ENCODE measurements at regions not wholly inside any gene's neighbourhood (a gene's known extent, or its start where the extent isn't known, plus 50 kb on each side); places are given as distances from the start of the nearest gene placed in this dataset.

GRCh38 chr3:109944836-109945235 lies 607.5 kb upstream of the DPPA4 start:
- POLR2A ChIA-PET: no interaction called here
- no peak for FAIRE-seq
- intact Hi-C loops (cut with micrococcal nuclease; ENCODE audit: unreplicated experiment): no loop called here

More at GRCh38 chr3:109944836-109945235, 607.5 kb upstream of the DPPA4 start:
- in situ Hi-C loops (cut with MboI): no loop called here
- no peaks in the 10 kb centered on the region for H3K4me1 ChIP-seq (ENCODE audit: control insufficient read depth, insufficient read depth, low read length)
- ATAC-seq (no peak), DNase-seq (ENCODE audit: low read depth, low spot score) (no peak)
- H3K9me3 ChIP-seq (replicated peaks; ENCODE audit: control insufficient read depth, insufficient read depth, low read length): no peaks in the 10 kb centered on the region
- no peak overlapping the region for H2AFZ ChIP-seq (ENCODE audit: control insufficient read depth, low read depth, low read length)
- no TSS peak for BruUV-seq (replicated peaks)
- no peaks in the 10 kb centered on the region for H3K36me3 ChIP-seq (ENCODE audit: control insufficient read depth in 2 of 2, insufficient read depth in 2 of 2, low read length in 1 of 2)
- H3K9ac ChIP-seq (ENCODE audit: control insufficient read depth, insufficient read depth, low read length): no peak overlapping the region
- H3K79me2 ChIP-seq (ENCODE audit: control insufficient read depth, insufficient read depth, low read length): no peaks in the 10 kb centered on the region
- H3K27ac ChIP-seq (ENCODE audit: control insufficient read depth, insufficient read depth): no peak overlapping the region
- TF ChIP-seq SMAD1 (IDR thresholded peaks at IDR 0.05; ENCODE audit: low read depth, partially characterized antibody) (no peak), ZNF687 (IDR thresholded peaks at IDR 0.05) (no peak), KDM1A (IDR thresholded peaks at IDR 0.05; ENCODE audit: borderline replicate concordance) (no peak), LARP7 (IDR thresholded peaks at IDR 0.05) (no peak), HCFC1 (IDR thresholded peaks at IDR 0.05; ENCODE audit: low read length) (no peak)
- SMC1A ChIA-PET (ENCODE audit: uncharacterized antibody, unreplicated experiment): no interaction called here
- H3K27me3 ChIP-seq (replicated peaks in 1 of 2; ENCODE audit: control insufficient read depth in 2 of 2, insufficient read depth in 2 of 2, low read length in 1 of 2): no peaks in the 10 kb centered on the region
- RAD21 ChIA-PET (ENCODE audit: unreplicated experiment): no interaction called here
- no peak overlapping the region for H3K4me3 ChIP-seq
- no peaks in the 10 kb centered on the region for H4K20me1 ChIP-seq (ENCODE audit: control insufficient read depth, insufficient read depth)
- CTCF ChIA-PET: no interaction called here
- H3K4me2 ChIP-seq (ENCODE audit: control insufficient read depth, insufficient read depth): no peak overlapping the region
- 24% methylated on average over 5 of the region's 5 CpGs for WGBS (ENCODE audit: insufficient coverage, insufficient replicate concordance, low lambda C conversion rate, missing lambda C conversion rate)

All from GM12878 (cell line).